Thyroid gland (tissue), 4 donors: ENCODE measurements at regions not wholly inside any gene's neighbourhood (a gene's known extent, or its start where the extent isn't known, plus 50 kb on each side); places are given as distances from the start of the nearest gene placed in this dataset.

Source experiments
- POLR2A ChIP-seq, 2 donors: fragments of 450-650 bp; IDR thresholded peaks; one replicate each; pipeline ENCODE4 v1.6.1; 2017; ENCODE audit warnings: antibody characterized with exemption in 2 of 2, mild to moderate bottlenecking in 2 of 2, moderate library complexity in 1 of 2
- TF ChIP-seq, protein P1 (sequence below), 6 experiments: fragments of 200-600 bp in 3 of 6; fragments of 450-650 bp in 3 of 6; sonication (generic) in 3 of 6; IDR thresholded peaks; one replicate each; pipeline ENCODE4 v1.5.1; 2016 to 2019; ENCODE audit warnings: antibody characterized with exemption in 6 of 6, mild to moderate bottlenecking in 2 of 6, inconsistent platforms in 1 of 6, moderate library complexity in 1 of 6

DNA sequence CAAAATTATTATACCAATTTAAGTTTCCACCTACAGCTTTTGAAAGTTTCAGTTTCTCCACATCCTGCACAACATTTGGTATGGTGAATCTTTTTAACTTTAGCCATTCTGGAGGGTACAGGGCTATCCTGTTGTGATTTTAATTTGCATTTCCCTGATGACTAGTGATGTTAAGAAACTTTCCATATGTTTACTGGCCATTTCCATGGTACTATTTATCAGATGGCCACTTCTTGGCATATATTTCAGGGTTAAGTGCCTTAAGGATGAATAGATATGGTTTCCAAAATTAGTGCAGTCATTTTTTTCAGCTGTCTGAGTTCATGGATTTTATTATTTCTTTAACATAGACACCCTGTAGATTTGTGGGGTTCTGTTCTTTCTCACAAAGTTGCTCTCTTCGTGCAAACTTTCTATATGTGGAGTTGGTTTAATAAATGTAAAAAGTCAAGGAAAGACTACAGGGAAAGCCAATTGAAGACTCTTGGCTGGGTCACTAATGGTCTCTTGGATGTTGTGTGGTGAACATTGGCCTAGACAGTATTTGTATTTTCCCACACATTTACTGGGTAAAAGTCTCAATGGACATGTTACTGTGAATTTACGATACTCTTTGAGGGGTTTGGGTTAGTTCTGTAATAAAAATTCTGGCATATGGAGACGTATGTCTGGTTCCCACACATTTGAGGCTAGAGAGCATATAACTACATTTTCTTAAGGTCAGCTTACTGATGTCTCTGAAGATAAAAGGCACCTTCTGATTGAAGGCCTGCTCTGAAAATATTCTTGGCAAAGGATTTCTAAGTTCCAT, 147.5 kb upstream of the PDZRN3 start:
- TF ChIP-seq POLR2A (IDR thresholded peaks at IDR 0.05) = no peak
- TF ChIP-seq, protein P1, sequence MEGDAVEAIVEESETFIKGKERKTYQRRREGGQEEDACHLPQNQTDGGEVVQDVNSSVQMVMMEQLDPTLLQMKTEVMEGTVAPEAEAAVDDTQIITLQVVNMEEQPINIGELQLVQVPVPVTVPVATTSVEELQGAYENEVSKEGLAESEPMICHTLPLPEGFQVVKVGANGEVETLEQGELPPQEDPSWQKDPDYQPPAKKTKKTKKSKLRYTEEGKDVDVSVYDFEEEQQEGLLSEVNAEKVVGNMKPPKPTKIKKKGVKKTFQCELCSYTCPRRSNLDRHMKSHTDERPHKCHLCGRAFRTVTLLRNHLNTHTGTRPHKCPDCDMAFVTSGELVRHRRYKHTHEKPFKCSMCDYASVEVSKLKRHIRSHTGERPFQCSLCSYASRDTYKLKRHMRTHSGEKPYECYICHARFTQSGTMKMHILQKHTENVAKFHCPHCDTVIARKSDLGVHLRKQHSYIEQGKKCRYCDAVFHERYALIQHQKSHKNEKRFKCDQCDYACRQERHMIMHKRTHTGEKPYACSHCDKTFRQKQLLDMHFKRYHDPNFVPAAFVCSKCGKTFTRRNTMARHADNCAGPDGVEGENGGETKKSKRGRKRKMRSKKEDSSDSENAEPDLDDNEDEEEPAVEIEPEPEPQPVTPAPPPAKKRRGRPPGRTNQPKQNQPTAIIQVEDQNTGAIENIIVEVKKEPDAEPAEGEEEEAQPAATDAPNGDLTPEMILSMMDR (IDR thresholded peaks at IDR 0.05) = no peak
